ENCODE measurements at regions not wholly inside any gene's neighbourhood (a gene's known extent, or its start where the extent isn't known, plus 50 kb on each side); places are given as distances from the start of the nearest gene placed in this dataset.
A peak's percentile ranks its signal among the peaks of the same experiment; 100 is the strongest.

DNA sequence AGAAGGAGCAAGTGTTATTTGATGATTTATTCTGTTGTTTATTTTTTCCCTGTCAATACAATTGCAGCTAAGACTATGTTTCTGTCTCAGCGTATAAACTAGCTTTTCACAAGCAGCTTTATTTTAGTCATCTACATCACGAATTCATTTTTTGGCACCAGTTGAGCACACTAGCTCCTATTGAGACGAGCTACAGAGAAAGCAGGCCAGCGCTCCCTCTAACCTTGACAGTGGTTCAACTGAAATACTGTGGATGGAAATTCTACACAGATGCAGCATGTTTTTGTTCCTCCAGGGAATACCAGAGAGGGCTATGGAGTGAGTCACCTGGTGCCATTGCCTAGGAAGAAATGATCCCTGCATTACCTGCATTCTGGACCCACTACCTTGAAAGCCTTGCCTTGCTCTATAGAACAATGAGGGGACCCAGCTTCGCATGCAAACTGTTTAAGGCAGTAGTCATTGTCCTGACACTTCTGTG is 108.2 kb upstream of the ARHGAP42 start:
- no peak overlapping the region for H2BK5ac ChIP-seq (ENCODE audit: low read depth, low read length, poor library complexity)
- H3K79me1 ChIP-seq (ENCODE audit: low read length) = peaks cover 2% of the 10 kb centered on the region

DNA sequence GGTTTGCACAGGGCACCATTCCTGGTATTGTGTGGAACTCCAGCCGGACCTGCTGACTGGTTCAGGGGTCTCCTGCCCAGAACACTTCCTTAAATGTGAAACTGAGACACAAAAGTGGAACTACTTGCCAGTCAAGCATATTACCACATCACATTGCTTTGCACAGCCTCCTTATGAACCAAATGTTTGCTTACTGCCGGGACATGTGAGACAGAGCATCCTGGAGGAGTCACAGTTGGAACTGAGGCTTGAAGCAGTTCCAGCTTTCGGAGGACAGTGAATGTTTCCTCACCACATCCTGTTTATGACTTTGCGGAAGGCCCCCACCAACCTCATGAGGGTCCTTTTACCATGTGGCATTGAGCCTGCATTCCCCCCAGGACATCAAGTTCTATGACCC is 105.8 kb upstream of the ARHGAP42 start:
- Histone ChIP-seq H4K12ac (ENCODE audit: low read depth, low read length) (no peak overlapping the region), H3K4ac (ENCODE audit: low read depth, low read length) (no peak overlapping the region), H3K36me3 (ENCODE audit: control insufficient read depth in 1 of 2, insufficient read depth in 2 of 2, low read length in 2 of 2) (no peaks in the 10 kb centered on the region), H2AFZ (ENCODE audit: insufficient read depth, low read length, poor library complexity) (no peak overlapping the region), H3K27me3 (ENCODE audit: insufficient read depth, low read length) (no peaks in the 10 kb centered on the region), H3K79me1 (ENCODE audit: low read length) (peaks cover 2% of the 10 kb centered on the region), H3K9ac (ENCODE audit: low read length) (no peak overlapping the region), H3K4me2 (ENCODE audit: low read length) (no peak overlapping the region), H4K91ac (ENCODE audit: low read depth, low read length) (no peak overlapping the region), H3K9me3 (ENCODE audit: insufficient read depth, low read depth, low read length) (peaks cover 1% of the 10 kb centered on the region), H2BK12ac (ENCODE audit: low read length) (peak overlapping the region; percentile 76), H3K4me1 (ENCODE audit: control insufficient read depth in 1 of 2, insufficient read depth in 2 of 2, low read length in 2 of 2) (no peaks in the 10 kb centered on the region), H3K79me2 (ENCODE audit: control insufficient read depth, insufficient read depth, low read length, poor library complexity) (no peaks in the 10 kb centered on the region), H2BK5ac (ENCODE audit: low read depth, low read length, poor library complexity) (no peak overlapping the region), H2BK120ac (ENCODE audit: insufficient read depth, low read length, poor library complexity) (no peak overlapping the region), H2AK5ac (ENCODE audit: low read length) (no peak overlapping the region), H3K27ac (ENCODE audit: low read depth, low read length) (no peak overlapping the region), H3K14ac (ENCODE audit: low read length) (no peak overlapping the region), H4K8ac (ENCODE audit: low read depth, low read length) (no peak overlapping the region), H3K23ac (ENCODE audit: low read length) (no peak overlapping the region), H3K18ac (ENCODE audit: low read length) (peak overlapping the region; percentile 60), H3K4me3 (ENCODE audit: low read depth, low read length) (no peak overlapping the region)
- no peak for DNase-seq
- WGBS (ENCODE audit: extremely low coverage, insufficient coverage, insufficient read length) = no CpG with 5 or more reads among the region's 4 CpGs

More for the DNA sequence above, 108.2 kb upstream of the ARHGAP42 start:
- H3K27me3 ChIP-seq (ENCODE audit: insufficient read depth, low read length) = no peaks in the 10 kb centered on the region
- H3K4ac ChIP-seq (ENCODE audit: low read depth, low read length) = no peak overlapping the region
- no peak overlapping the region for H3K4me2 ChIP-seq (ENCODE audit: low read length)
- H2BK12ac ChIP-seq (ENCODE audit: low read length) = no peak overlapping the region
- H4K12ac ChIP-seq (ENCODE audit: low read depth, low read length) = no peak overlapping the region
- no peak overlapping the region for H3K14ac ChIP-seq (ENCODE audit: low read length)
- H3K18ac ChIP-seq (ENCODE audit: low read length) = no peak overlapping the region
- H4K91ac ChIP-seq (ENCODE audit: low read depth, low read length) = no peak overlapping the region
- DNase-seq = peak; percentile 61 to 73
- no peak overlapping the region for H3K9ac ChIP-seq (ENCODE audit: low read length)
- H3K9me3 ChIP-seq (ENCODE audit: insufficient read depth, low read depth, low read length) = no peaks in the 10 kb centered on the region
- H3K4me3 ChIP-seq (ENCODE audit: low read depth, low read length) = no peak overlapping the region
- no peak overlapping the region for H2AFZ ChIP-seq (ENCODE audit: insufficient read depth, low read length, poor library complexity)
- no peak overlapping the region for H3K27ac ChIP-seq (ENCODE audit: low read depth, low read length)
- H2BK120ac ChIP-seq (ENCODE audit: insufficient read depth, low read length, poor library complexity) = no peak overlapping the region
- H3K4me1 ChIP-seq (ENCODE audit: control insufficient read depth in 1 of 2, insufficient read depth in 2 of 2, low read length in 2 of 2) = no peaks in the 10 kb centered on the region
- H2AK5ac ChIP-seq (ENCODE audit: low read length) = no peak overlapping the region
- no peak overlapping the region for H4K8ac ChIP-seq (ENCODE audit: low read depth, low read length)
- H3K79me2 ChIP-seq (ENCODE audit: control insufficient read depth, insufficient read depth, low read length, poor library complexity) = no peaks in the 10 kb centered on the region
- no CpG with 5 or more reads among the region's 5 CpGs for WGBS (ENCODE audit: extremely low coverage, insufficient coverage, insufficient read length)
- H3K23ac ChIP-seq (ENCODE audit: low read length) = no peak overlapping the region
- no peaks in the 10 kb centered on the region for H3K36me3 ChIP-seq (ENCODE audit: control insufficient read depth in 1 of 2, insufficient read depth in 2 of 2, low read length in 2 of 2)

DNA sequence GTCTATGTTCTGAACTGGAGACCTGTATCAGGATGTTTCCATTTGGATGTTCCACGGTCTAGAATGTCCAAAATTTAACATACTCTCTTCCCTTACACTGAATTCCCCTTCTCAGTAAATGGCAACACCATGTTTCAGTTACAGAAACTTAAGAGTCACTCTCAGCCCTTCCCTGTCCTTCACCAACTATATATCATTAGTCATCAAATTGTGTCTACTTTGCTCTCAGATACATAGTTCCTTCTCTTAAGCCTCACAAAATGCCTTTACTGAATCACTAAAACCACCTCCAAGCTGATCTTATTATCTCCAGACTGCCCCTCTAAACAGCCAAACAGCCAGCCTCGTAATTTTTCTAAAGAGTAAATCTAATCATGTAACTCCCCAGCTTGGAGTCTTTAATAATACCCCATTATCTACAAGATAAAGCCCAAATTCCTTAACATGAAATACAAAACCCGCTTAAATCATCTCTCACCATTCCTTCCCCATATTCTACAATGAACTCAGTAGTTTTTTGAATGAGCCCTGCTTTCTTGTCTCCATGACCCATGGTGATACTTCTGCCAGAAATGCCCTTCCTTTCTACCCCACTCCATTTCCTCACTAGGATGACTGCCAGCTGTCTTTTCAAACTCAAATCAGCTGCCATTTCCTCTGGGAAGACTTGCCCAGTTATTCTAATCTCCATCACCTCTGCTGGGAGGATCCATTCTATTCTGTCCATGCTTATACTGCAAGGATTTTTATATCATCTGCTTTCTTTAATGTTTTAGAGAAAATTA is 102.7 kb upstream of the ARHGAP42 start:
- Histone ChIP-seq H3K79me1 (ENCODE audit: low read length) (peaks cover 2% of the 10 kb centered on the region), H3K9ac (ENCODE audit: low read length) (no peak overlapping the region), H3K27ac (ENCODE audit: low read depth, low read length) (no peak overlapping the region), H3K18ac (ENCODE audit: low read length) (no peak overlapping the region), H3K4ac (ENCODE audit: low read depth, low read length) (no peak overlapping the region), H4K12ac (ENCODE audit: low read depth, low read length) (no peak overlapping the region), H3K4me3 (ENCODE audit: low read depth, low read length) (no peak overlapping the region), H2BK12ac (ENCODE audit: low read length) (no peak overlapping the region), H3K9me3 (ENCODE audit: insufficient read depth, low read depth, low read length) (peaks cover 1% of the 10 kb centered on the region), H3K4me1 (ENCODE audit: control insufficient read depth in 1 of 2, insufficient read depth in 2 of 2, low read length in 2 of 2) (no peaks in the 10 kb centered on the region), H4K91ac (ENCODE audit: low read depth, low read length) (no peak overlapping the region), H3K27me3 (ENCODE audit: insufficient read depth, low read length) (no peaks in the 10 kb centered on the region), H3K23ac (ENCODE audit: low read length) (no peak overlapping the region), H3K4me2 (ENCODE audit: low read length) (no peak overlapping the region), H4K8ac (ENCODE audit: low read depth, low read length) (no peak overlapping the region), H3K79me2 (ENCODE audit: control insufficient read depth, insufficient read depth, low read length, poor library complexity) (no peaks in the 10 kb centered on the region), H2BK120ac (ENCODE audit: insufficient read depth, low read length, poor library complexity) (no peak overlapping the region), H2AK5ac (ENCODE audit: low read length) (no peak overlapping the region), H2AFZ (ENCODE audit: insufficient read depth, low read length, poor library complexity) (no peak overlapping the region), H3K14ac (ENCODE audit: low read length) (no peak overlapping the region), H3K36me3 (ENCODE audit: control insufficient read depth in 1 of 2, insufficient read depth in 2 of 2, low read length in 2 of 2) (no peaks in the 10 kb centered on the region), H2BK5ac (ENCODE audit: low read depth, low read length, poor library complexity) (no peak overlapping the region)
- WGBS (ENCODE audit: extremely low coverage, insufficient coverage, insufficient read length) = 100% methylated on average over 1 of the region's 3 CpGs
- DNase-seq = no peak

DNA sequence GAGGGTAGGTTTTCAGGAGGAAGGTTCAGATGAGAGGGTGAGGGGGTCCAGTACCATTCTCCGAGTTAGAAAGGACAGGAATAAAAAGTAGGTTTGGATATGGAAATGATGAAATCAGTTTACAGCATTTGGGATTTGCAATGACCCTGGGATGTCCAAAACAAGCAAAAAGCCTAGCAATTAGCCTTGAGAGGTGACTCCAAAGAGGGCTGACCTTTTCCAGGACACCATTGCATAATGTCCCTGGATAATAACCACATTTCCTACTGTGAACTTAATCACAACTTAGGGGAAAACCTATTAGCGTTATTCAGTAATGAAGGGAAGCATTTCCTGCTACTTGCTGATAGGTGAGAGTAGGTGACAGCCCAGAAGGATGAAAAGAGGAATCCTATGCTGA is 101.4 kb upstream of the ARHGAP42 start:
- WGBS (ENCODE audit: extremely low coverage, insufficient coverage, insufficient read length) = no CpG with 5 or more reads among the region's 2 CpGs
- no peak for DNase-seq

More for the DNA sequence above, 101.4 kb upstream of the ARHGAP42 start:
- no peaks in the 10 kb centered on the region for H3K4me1 ChIP-seq (ENCODE audit: control insufficient read depth in 1 of 2, insufficient read depth in 2 of 2, low read length in 2 of 2)
- no peak overlapping the region for H2BK12ac ChIP-seq (ENCODE audit: low read length)
- no peak overlapping the region for H4K8ac ChIP-seq (ENCODE audit: low read depth, low read length)
- H3K18ac ChIP-seq (ENCODE audit: low read length) = no peak overlapping the region
- H3K4me2 ChIP-seq (ENCODE audit: low read length) = no peak overlapping the region
- peaks cover 1% of the 10 kb centered on the region for H3K9me3 ChIP-seq (ENCODE audit: insufficient read depth, low read depth, low read length)
- no peak overlapping the region for H2BK5ac ChIP-seq (ENCODE audit: low read depth, low read length, poor library complexity)
- H2AK5ac ChIP-seq (ENCODE audit: low read length) = no peak overlapping the region
- H3K79me2 ChIP-seq (ENCODE audit: control insufficient read depth, insufficient read depth, low read length, poor library complexity) = no peaks in the 10 kb centered on the region
- H2AFZ ChIP-seq (ENCODE audit: insufficient read depth, low read length, poor library complexity) = no peak overlapping the region
- H3K27ac ChIP-seq (ENCODE audit: low read depth, low read length) = no peak overlapping the region
- H3K23ac ChIP-seq (ENCODE audit: low read length) = no peak overlapping the region
- H3K27me3 ChIP-seq (ENCODE audit: insufficient read depth, low read length) = no peaks in the 10 kb centered on the region
- H3K79me1 ChIP-seq (ENCODE audit: low read length) = no peaks in the 10 kb centered on the region
- H3K4me3 ChIP-seq (ENCODE audit: low read depth, low read length) = no peak overlapping the region
- H4K12ac ChIP-seq (ENCODE audit: low read depth, low read length) = no peak overlapping the region
- H4K91ac ChIP-seq (ENCODE audit: low read depth, low read length) = no peak overlapping the region
- no peaks in the 10 kb centered on the region for H3K36me3 ChIP-seq (ENCODE audit: control insufficient read depth in 1 of 2, insufficient read depth in 2 of 2, low read length in 2 of 2)
- H3K9ac ChIP-seq (ENCODE audit: low read length) = no peak overlapping the region
- H3K14ac ChIP-seq (ENCODE audit: low read length) = no peak overlapping the region
- H3K4ac ChIP-seq (ENCODE audit: low read depth, low read length) = no peak overlapping the region
- no peak overlapping the region for H2BK120ac ChIP-seq (ENCODE audit: insufficient read depth, low read length, poor library complexity)

All from trophoblast cell (in vitro differentiated cells and primary cell).